Keratinocyte (primary cell): ENCODE measurements at regions not wholly inside any gene's neighbourhood (a gene's known extent, or its start where the extent isn't known, plus 50 kb on each side); places are given as distances from the start of the nearest gene placed in this dataset.
"Not testable (repeated sequence)": the region's sequence is repeated elsewhere in the genome, so short reads cannot be mapped to it uniquely, and the experiment has no call there.

ENCODE experiments used
- DNase-seq: peaks from one replicate; pipeline ENCODE4 v3.0.0-alpha.2; 2011; ENCODE audit warnings: low read depth, missing footprints, low spot score
- FAIRE-seq: peaks from 2 replicates; lab custom pipeline; 2011; peaks lifted over from hg19 to GRCh38; lab: Jason Lieb, UNC
- H2AFZ ChIP-seq: 2 replicates; pipeline ENCODE4 v1.6.0; 2012; ENCODE audit warnings: low read length, control low read depth, inconsistent platforms; ENCODE audit not compliant: control insufficient read depth
- H3K27ac ChIP-seq: 2 replicates; pipeline ENCODE4 v1.5.1; 2011; ENCODE audit warnings: low read length; ENCODE audit not compliant: control insufficient read depth, insufficient read depth
- H3K27me3 ChIP-seq: 3 replicates; pipeline ENCODE4 v1.6.0; 2011; ENCODE audit warnings: low read length; ENCODE audit not compliant: control insufficient read depth, insufficient read depth; ENCODE audit errors: extremely low read depth
- H3K36me3 ChIP-seq, 2 experiments: 2 replicates in 1 of 2; 3 replicates in 1 of 2; pipeline ENCODE4 v1.5.1; 2011; ENCODE audit warnings: low read length in 2 of 2, mild to moderate bottlenecking in 1 of 2; ENCODE audit not compliant: control insufficient read depth in 2 of 2, insufficient read depth in 2 of 2; ENCODE audit errors: extremely low read depth in 1 of 2
- H3K4me1 ChIP-seq: 3 replicates; pipeline ENCODE4 v1.5.1; 2011; ENCODE audit warnings: low read length; ENCODE audit not compliant: control insufficient read depth, insufficient read depth; ENCODE audit errors: extremely low read depth
- H3K4me2 ChIP-seq: 3 replicates; pipeline ENCODE4 v1.6.0; 2011; ENCODE audit warnings: low read depth, low read length; ENCODE audit not compliant: control insufficient read depth, insufficient read depth; ENCODE audit errors: extremely low read depth
- H3K4me3 ChIP-seq, 3 experiments: fragments of 200-600 bp in 1 of 3; sonication (generic) in 1 of 3; 2 replicates in 2 of 3; 3 replicates in 1 of 3; pipeline ENCODE4 v1.5.1; 2011 to 2016; ENCODE audit warnings: low read length in 3 of 3, mild to moderate bottlenecking in 3 of 3, control low read depth in 2 of 3, inconsistent platforms in 1 of 3, low read depth in 1 of 3, mixed read lengths in 1 of 3, mixed run types in 1 of 3, moderate library complexity in 1 of 3; ENCODE audit not compliant: control insufficient read depth in 2 of 3, insufficient read depth in 2 of 3; ENCODE audit errors: extremely low read depth in 1 of 3
- H3K79me2 ChIP-seq: 2 replicates; pipeline ENCODE4 v1.6.0; 2012; ENCODE audit warnings: low read length; ENCODE audit not compliant: control insufficient read depth, insufficient read depth
- H3K9ac ChIP-seq: 3 replicates; pipeline ENCODE4 v1.6.0; 2011; ENCODE audit warnings: low read length; ENCODE audit not compliant: control insufficient read depth, insufficient read depth; ENCODE audit errors: extremely low read depth
- H3K9me1 ChIP-seq: 3 replicates; pipeline ENCODE4 v1.6.0; 2011; ENCODE audit warnings: low read length; ENCODE audit not compliant: control insufficient read depth, insufficient read depth; ENCODE audit errors: extremely low read depth
- H3K9me3 ChIP-seq: 2 replicates; pipeline ENCODE4 v1.5.1; 2012; ENCODE audit warnings: low read depth, low read length; ENCODE audit not compliant: control insufficient read depth
- H4K20me1 ChIP-seq: 3 replicates; pipeline ENCODE4 v1.6.0; 2011; ENCODE audit warnings: low read length; ENCODE audit not compliant: control insufficient read depth, insufficient read depth; ENCODE audit errors: extremely low read depth
- dilution Hi-C: fragments of 300-500 bp; cut with MboI; formaldehyde crosslinking; loops from one replicate; pipeline ENCODE4 v1.7.0; 2020; ENCODE audit warnings: low sequenced_read_pairs; ENCODE audit not compliant: extremely low pct_ligation_motif_present

DNA sequence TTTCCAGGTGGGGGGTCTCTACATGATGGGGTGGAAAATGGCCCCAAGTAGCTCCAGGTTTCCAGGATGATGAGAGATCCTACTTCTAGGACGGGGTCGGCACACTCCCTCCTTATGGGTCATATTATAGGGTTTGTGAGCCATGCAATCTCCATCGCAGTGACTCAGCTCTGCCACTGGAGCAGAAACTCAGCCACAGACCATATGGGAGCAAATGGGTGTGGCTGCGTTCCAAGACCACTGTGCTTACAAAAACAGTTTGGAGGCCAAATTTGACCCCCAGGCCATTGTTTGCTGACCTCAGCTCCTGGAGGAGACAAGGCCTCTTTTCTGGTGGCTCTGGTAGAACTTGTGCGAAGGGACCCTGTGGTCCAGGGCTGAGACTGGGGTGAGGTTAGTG, 92.7 kb upstream of the CRYM start:
- H3K4me3 ChIP-seq, FAIRE-seq: not testable (repeated sequence)

DNA sequence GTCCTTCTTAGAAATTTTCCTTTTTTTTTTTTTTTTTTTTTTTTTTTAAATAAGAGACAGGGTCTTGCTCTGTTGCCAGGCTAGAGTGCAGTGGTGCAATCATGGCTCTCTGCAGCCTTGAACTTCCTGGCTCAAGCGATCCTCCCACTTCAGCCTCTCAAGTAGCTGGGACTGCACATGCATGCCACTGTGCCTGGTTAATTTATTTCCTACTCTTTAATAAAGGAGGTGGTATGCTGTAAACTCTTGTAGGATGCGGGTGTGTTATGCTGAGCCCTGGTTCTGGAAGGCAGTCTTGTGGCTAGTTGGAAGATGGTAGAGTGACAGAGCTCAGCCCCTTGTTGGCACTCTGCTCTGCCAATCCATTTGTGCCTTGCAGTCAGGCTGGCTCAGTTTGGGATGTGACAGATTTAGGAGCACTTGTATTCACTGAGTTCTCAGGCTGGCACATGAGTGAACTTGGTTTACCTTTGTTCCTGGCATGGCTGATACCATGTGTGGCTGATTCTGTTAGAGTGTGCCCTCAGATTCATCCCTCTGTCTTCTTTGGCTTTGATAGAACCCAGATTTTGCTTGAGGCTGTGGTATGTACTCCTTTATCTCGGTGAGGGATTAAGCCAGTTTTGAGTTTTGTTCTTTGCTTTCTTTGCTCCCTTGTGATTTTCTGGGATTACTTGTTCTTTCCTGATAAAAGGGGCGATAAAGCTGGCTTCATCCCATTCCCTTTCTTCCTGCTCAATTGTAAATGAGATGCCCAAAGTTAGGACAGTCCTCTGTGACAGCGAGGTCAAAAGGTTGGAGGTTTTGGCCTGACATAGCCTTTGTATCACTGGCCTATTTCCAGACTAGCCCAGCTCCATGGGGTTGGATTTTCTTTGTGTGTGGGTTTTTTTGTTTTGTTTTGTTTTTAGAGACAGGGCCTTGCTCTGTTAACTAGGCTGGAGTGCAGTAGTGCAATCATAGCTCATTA, 91.2 kb upstream of the CRYM start:
- H4K20me1 ChIP-seq, H3K4me2 ChIP-seq, H3K4me1 ChIP-seq, dilution Hi-C loops, H3K9me1 ChIP-seq, H3K27me3 ChIP-seq, DNase-seq, H3K79me2 ChIP-seq, H2AFZ ChIP-seq, H3K9ac ChIP-seq, FAIRE-seq, H3K9me3 ChIP-seq, H3K4me3 ChIP-seq, H3K27ac ChIP-seq, H3K36me3 ChIP-seq: not testable (repeated sequence)

More for the DNA sequence above, 92.7 kb upstream of the CRYM start:
- H3K36me3 ChIP-seq, dilution Hi-C loops, H3K9me3 ChIP-seq, H3K9ac ChIP-seq, DNase-seq, H3K9me1 ChIP-seq, H3K27ac ChIP-seq, H3K4me1 ChIP-seq, H3K79me2 ChIP-seq, H3K4me2 ChIP-seq, H2AFZ ChIP-seq, H3K27me3 ChIP-seq, H4K20me1 ChIP-seq: not testable (repeated sequence)

DNA sequence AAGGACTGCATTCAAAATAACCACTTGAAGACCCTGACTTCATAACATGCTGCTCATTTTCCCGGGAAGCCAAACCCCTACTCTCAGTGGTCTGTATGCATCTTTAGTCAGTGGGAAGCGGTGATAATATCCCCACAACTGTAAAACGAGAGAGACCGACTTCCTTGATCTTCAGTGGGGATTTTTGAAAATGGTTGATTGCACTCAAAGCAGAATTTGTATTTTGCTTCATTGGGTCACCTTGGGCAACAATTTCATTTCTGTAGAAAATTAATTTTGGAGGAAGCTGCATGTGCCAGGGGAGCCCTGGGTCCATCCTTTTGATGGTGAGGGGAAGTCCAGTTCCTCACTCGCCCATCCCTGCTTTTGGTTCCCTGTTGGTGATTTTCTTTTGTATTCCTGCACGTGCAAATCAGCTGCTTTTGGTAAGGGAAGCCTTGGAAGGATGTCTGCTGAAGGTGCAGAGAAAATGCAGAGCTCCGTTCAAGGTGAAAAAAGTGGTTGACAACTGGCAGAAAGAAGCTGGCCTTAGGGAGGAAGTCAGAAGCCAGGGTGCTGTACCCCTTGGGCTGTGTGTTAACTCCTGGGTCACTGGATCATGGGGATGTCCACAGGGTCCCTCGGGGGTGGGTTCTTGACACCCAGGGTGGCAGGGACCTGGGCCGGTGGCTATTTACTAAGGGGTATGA, 89.8 kb upstream of the CRYM start:
- FAIRE-seq, H3K27me3 ChIP-seq, H3K36me3 ChIP-seq, H3K4me3 ChIP-seq, H4K20me1 ChIP-seq, H2AFZ ChIP-seq, H3K27ac ChIP-seq, H3K79me2 ChIP-seq, H3K4me2 ChIP-seq, H3K9me1 ChIP-seq, H3K9me3 ChIP-seq, H3K9ac ChIP-seq, DNase-seq, dilution Hi-C loops, H3K4me1 ChIP-seq: not testable (repeated sequence)

DNA sequence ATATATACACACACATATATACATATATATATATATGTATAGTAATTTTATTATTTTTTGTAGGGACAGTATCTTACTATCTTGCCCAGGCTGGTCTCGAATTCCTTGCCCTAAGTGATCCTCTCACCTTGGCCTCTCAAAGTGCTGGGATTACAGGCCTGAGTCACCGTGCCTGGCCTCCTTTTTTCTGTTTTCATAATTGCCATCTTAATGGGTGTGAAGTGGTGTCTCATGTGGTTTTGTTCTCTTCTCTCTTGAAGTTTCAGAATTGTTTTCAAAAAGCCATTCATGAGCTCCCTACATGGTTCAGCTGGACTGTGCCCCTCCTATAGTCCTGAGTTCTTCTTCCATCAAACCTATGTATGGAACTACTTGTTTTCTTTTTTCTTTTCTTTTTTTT, 88.9 kb upstream of the CRYM start:
- H3K27me3 ChIP-seq, H3K79me2 ChIP-seq, H4K20me1 ChIP-seq, H2AFZ ChIP-seq, H3K4me3 ChIP-seq, H3K4me1 ChIP-seq, H3K36me3 ChIP-seq, H3K9me1 ChIP-seq, DNase-seq, H3K9ac ChIP-seq, H3K4me2 ChIP-seq, H3K27ac ChIP-seq, FAIRE-seq, H3K9me3 ChIP-seq, dilution Hi-C loops: not testable (repeated sequence)

DNA sequence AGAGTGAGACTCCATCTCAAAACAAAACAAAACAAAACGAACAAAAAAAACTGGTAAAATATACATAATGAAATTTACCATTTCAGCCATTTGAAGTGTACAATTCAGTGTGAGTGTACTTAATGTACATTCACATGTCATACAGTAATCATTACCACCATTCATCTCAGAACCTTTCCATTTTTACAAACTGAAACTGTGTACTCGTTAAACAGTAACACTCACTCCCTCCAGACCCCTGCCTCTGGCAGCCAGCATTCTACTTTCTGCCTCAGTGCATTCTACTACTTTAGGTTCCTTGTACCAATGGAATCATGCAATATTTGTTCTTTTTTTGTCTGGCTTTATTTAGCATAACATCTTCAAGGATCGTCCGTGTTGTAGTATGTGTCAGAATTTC, 87.5 kb upstream of the CRYM start:
- H3K79me2 ChIP-seq, H3K9me1 ChIP-seq, H3K36me3 ChIP-seq, H3K27ac ChIP-seq, DNase-seq, H3K27me3 ChIP-seq, H4K20me1 ChIP-seq, dilution Hi-C loops, H3K9ac ChIP-seq, H3K4me3 ChIP-seq, H2AFZ ChIP-seq, H3K9me3 ChIP-seq, H3K4me2 ChIP-seq, H3K4me1 ChIP-seq, FAIRE-seq: not testable (repeated sequence)
